K562 (cell line): ENCODE measurements at regions not wholly inside any gene's neighbourhood (a gene's known extent, or its start where the extent isn't known, plus 50 kb on each side); places are given as distances from the start of the nearest gene placed in this dataset.

ENCODE experiments used
- ATAC-seq: fragments of 200-7000 bp; cut with Tn5 transposase; 3 replicates; pipeline ENCODE4 v1.9.1; 2020; ENCODE audit warnings: moderate library complexity
- BruUV-seq: library from RNA; stranded (reverse); fragments of 400-500 nt; replicated peaks from 2 replicates; lab custom pipeline; 2021; lab: Mats Ljungman, UMichigan
- CTCF ChIA-PET: fragments of 300-600 bp; formaldehyde crosslinking; extraction: SDS; loops from one replicate; lab custom pipeline; 2021; ENCODE audit warnings: low intra/inter-chr PET ratio; lab: Yijun Ruan, JAX
- POLR2A ChIA-PET: fragments of 300-600, 350-650 bp; sonication (Branson Sonifier 250); formaldehyde crosslinking; extraction: SDS; loops from one replicate; lab custom pipeline; 2021; ENCODE audit warnings: antibody characterized with exemption, inconsistent platforms; lab: Yijun Ruan, JAX
- DNase-seq, 4 experiments: peaks; one replicate each; pipeline versions ENCODE4 v3.0.0 to v3.0.0-alpha.2; 2011 to 2018; ENCODE audit warnings: low spot score in 3 of 4, mixed read lengths in 3 of 4; ENCODE audit errors: extremely low read depth in 1 of 4
- FAIRE-seq: peaks from 2 replicates; lab custom pipeline; 2011; peaks lifted over from hg19 to GRCh38; lab: Jason Lieb, UNC
- H2AFZ ChIP-seq: 2 replicates; pipeline ENCODE4 v1.6.0; 2011; ENCODE audit warnings: low read depth, low read length, control low read depth, inconsistent platforms
- H3K27ac ChIP-seq: fragments of 200-600 bp; 3 replicates; pipeline ENCODE4 v1.8.0; 2011; ENCODE audit warnings: low read depth, mild to moderate bottlenecking, control low read depth, inconsistent platforms, low read length, moderate library complexity, mixed read lengths; ENCODE audit errors: extremely low read depth
- H3K27me3 ChIP-seq, 2 experiments: fragments of 300-600 bp in 1 of 2; 2 replicates in 1 of 2; 3 replicates in 1 of 2; pipeline versions ENCODE4 v1.6.0 to v1.8.0; 2011; ENCODE audit warnings: inconsistent platforms in 2 of 2, low read length in 2 of 2, mild to moderate bottlenecking in 1 of 2, mixed read lengths in 1 of 2, moderate library complexity in 1 of 2; ENCODE audit not compliant: control insufficient read depth in 2 of 2, insufficient read depth in 2 of 2
- H3K36me3 ChIP-seq: fragments of 300-600 bp; 3 replicates; pipeline ENCODE4 v1.8.0; 2011; ENCODE audit warnings: mild to moderate bottlenecking, low read length, inconsistent platforms; ENCODE audit not compliant: control insufficient read depth, insufficient read depth
- H3K4me1 ChIP-seq, 2 experiments: fragments of 200-600 bp in 1 of 2; replicated peaks in 1 of 2; 2 replicates in 1 of 2; 3 replicates in 1 of 2; pipeline versions ENCODE4 v1.5.1 to v1.8.0; 2011; ENCODE audit warnings: inconsistent platforms in 2 of 2, low read length in 2 of 2, mild to moderate bottlenecking in 1 of 2, mixed read lengths in 1 of 2, moderate library complexity in 1 of 2; ENCODE audit not compliant: control insufficient read depth in 2 of 2, insufficient read depth in 2 of 2
- H3K4me2 ChIP-seq: 2 replicates; pipeline ENCODE4 v1.6.1; 2011; ENCODE audit warnings: low read length, control low read depth, inconsistent platforms, mixed read lengths; ENCODE audit not compliant: insufficient read depth
- H3K4me3 ChIP-seq: fragments of 200-600 bp; sonication (generic), shearing (Covaris generic); 2 replicates; pipeline ENCODE4 v1.5.1; 2016; ENCODE audit warnings: control low read depth, inconsistent platforms
- H3K79me2 ChIP-seq: fragments of 200-600 bp; 3 replicates; pipeline ENCODE4 v1.8.0; 2011; ENCODE audit warnings: low read length, inconsistent platforms; ENCODE audit not compliant: control insufficient read depth, insufficient read depth
- H3K9ac ChIP-seq, 2 experiments: 2 replicates each; pipeline versions ENCODE4 v1.6.0 to v1.6.1; 2011; ENCODE audit warnings: low read depth in 2 of 2, low read length in 2 of 2, control low read depth in 1 of 2, inconsistent platforms in 1 of 2, mild to moderate bottlenecking in 1 of 2, mixed read lengths in 1 of 2; ENCODE audit not compliant: insufficient read depth in 1 of 2
- H3K9me1 ChIP-seq: one replicate; pipeline ENCODE4 v1.6.0; 2011; ENCODE audit warnings: inconsistent platforms, mild to moderate bottlenecking, low read length, moderate library complexity; ENCODE audit not compliant: control insufficient read depth, insufficient read depth
- H3K9me3 ChIP-seq: replicated peaks from 2 replicates; pipeline ENCODE4 v1.5.1; 2011; ENCODE audit warnings: low read depth, low read length, inconsistent platforms; ENCODE audit not compliant: control insufficient read depth, insufficient read depth
- H4K20me1 ChIP-seq: replicated peaks from 2 replicates; pipeline ENCODE4 v1.6.1; 2011; ENCODE audit warnings: low read length, inconsistent platforms, mixed read lengths; ENCODE audit not compliant: control insufficient read depth, insufficient read depth
- CAMTA2 ChIP-seq: fragments of 250-450 bp; sonication (Bioruptor Pico); conservative IDR thresholded peaks from 2 replicates; pipeline ENCODE4 v1.5.1; 2022
- GTF2A2 ChIP-seq: IDR thresholded peaks from 2 replicates; pipeline ENCODE4 v1.6.1; 2016; ENCODE audit warnings: mild to moderate bottlenecking, missing genetic modification characterization, missing compliant biosample characterization
- HMG20A ChIP-seq: fragments of 450-650 bp; formaldehyde crosslinking; conservative IDR thresholded peaks from 2 replicates; pipeline ENCODE4 v1.4.0; 2020; ENCODE audit warnings: mild to moderate bottlenecking, mixed read lengths
- MAFG ChIP-seq: fragments of 450-650 bp; conservative IDR thresholded peaks from 2 replicates; pipeline ENCODE4 v1.6.1; 2016; ENCODE audit warnings: missing genetic modification characterization, missing compliant biosample characterization
- NFYB ChIP-seq: IDR thresholded peaks from 2 replicates; pipeline ENCODE4 v1.6.1; 2011; ENCODE audit warnings: mild to moderate bottlenecking, moderate library complexity; ENCODE audit not compliant: insufficient read length; ENCODE audit errors: extremely low read depth
- TCF3 ChIP-seq: sonication (generic); formaldehyde crosslinking; IDR thresholded peaks from 2 replicates; pipeline ENCODE4 v1.4.0; 2020; ENCODE audit warnings: mild to moderate bottlenecking, missing genetic modification reagents
- ZNF354B ChIP-seq: fragments of 250-450 bp; sonication (Bioruptor Pico); IDR thresholded peaks from 2 replicates; pipeline ENCODE4 v1.4.0; 2020
- ZNF561 ChIP-seq: fragments of 450-650 bp; formaldehyde crosslinking; conservative IDR thresholded peaks from 2 replicates; pipeline ENCODE4 v1.4.0; 2020; ENCODE audit warnings: mild to moderate bottlenecking, moderate library complexity
- WGBS: fragments of 100-300 bp; shearing (Covaris generic); methylation state at CpG from one replicate; pipeline ENCODE4 v1.1.6; 2016; ENCODE audit warnings: low coverage, mixed read lengths; ENCODE audit not compliant: insufficient coverage; ENCODE audit errors: missing lambda C conversion rate; 5-methylcytosine and 5-hydroxymethylcytosine counted together
- in situ Hi-C: fragments of 300-500 bp; cut with MboI; formaldehyde crosslinking; loops from 4 replicates; pipeline ENCODE4 v1.15.0; 2018; ENCODE audit warnings: inconsistent platforms, mixed read lengths
- intact Hi-C: fragments of 100-400 bp; cut with micrococcal nuclease; formaldehyde crosslinking; loops from 2 replicates; pipeline ENCODE4 v1.14.2; 2022

DNA sequence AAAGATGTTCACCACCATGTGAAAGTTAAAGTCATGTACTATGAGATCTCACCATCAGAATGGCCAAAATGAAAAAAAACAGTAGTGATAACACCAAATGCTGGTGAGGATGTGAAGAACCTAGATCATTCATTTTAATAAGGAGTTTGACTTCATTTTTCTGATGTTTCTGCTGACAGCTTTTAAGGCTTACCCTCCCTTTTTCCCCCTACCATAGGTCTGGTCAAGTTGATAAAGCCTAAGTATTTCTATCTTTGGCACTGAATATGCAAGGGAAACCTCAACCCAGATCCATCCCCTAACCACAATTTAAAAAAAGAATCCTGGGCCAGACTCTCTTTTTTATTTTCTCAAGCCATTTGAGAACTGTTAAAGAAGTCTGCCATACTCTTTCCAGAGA is 689.6 kb upstream of the FOXG1 start:
- H3K36me3 ChIP-seq = no peaks in the 10 kb centered on the region
- no peak for DNase-seq
- peak; percentile 69 for TF ChIP-seq TCF3
- no peak for TF ChIP-seq HMG20A
- TF ChIP-seq, all 486 proteins: peak for 1
- Histone ChIP-seq H3K27ac (no peak overlapping the region), H4K20me1 (no peaks in the 10 kb centered on the region), H3K4me2 (no peak overlapping the region), H3K9me3 (no peaks in the 10 kb centered on the region), H3K79me2 (no peaks in the 10 kb centered on the region), H2AFZ (no peak overlapping the region), H3K4me1 (no peaks in the 10 kb centered on the region), H3K9ac (no peak overlapping the region), H3K4me3 (no peak overlapping the region), H3K27me3 (no peaks in the 10 kb centered on the region), H3K9me1 (no peaks in the 10 kb centered on the region)
- ChIA-PET CTCF (no interaction called here), POLR2A (no interaction called here)
- ATAC-seq = no peak
- intact Hi-C loops = no loop called here
- BruUV-seq = no TSS peak
- FAIRE-seq = no peak
- in situ Hi-C loops = no loop called here

- H3K27ac ChIP-seq = no peak overlapping the region
- CTCF ChIA-PET = no interaction called here
- WGBS = 3% methylated on average over 3 of the region's 3 CpGs
- H3K9me1 ChIP-seq = no peaks in the 10 kb centered on the region
- H3K27me3 ChIP-seq = no peaks in the 10 kb centered on the region
- no TSS peak for BruUV-seq
- H3K4me2 ChIP-seq = no peak overlapping the region
- TF ChIP-seq ZNF561 (CRISPR knock-in tag) (no peak), ZNF354B (CRISPR knock-in tag) (no peak), CAMTA2 (CRISPR knock-in tag) (no peak), GTF2A2 (tag) (no peak), NFYB (no peak), MAFG (tag) (no peak)
- H3K9ac ChIP-seq = no peak overlapping the region
- DNase-seq = no peak
- H2AFZ ChIP-seq = no peak overlapping the region
- H3K79me2 ChIP-seq = no peaks in the 10 kb centered on the region
- no peaks in the 10 kb centered on the region for H4K20me1 ChIP-seq
- H3K4me1 ChIP-seq = no peaks in the 10 kb centered on the region
- POLR2A ChIA-PET = no interaction called here
- intact Hi-C loops (no loop called here), in situ Hi-C loops (no loop called here)
- H3K9me3 ChIP-seq = no peaks in the 10 kb centered on the region
- ATAC-seq = no peak
- FAIRE-seq = no peak
- H3K36me3 ChIP-seq = no peaks in the 10 kb centered on the region
- no peak overlapping the region for H3K4me3 ChIP-seq
Measured at GRCh38 chr14:28083389-28083788, 683.2 kb upstream of the FOXG1 start.
